ENCODE measurements at regions not wholly inside any gene's neighbourhood (a gene's known extent, or its start where the extent isn't known, plus 50 kb on each side); places are given as distances from the start of the nearest gene placed in this dataset.

GRCh38 chr16:74165566-74166080, 131.0 kb upstream of the PSMD7 start:
- TF ChIP-seq, protein P1, sequence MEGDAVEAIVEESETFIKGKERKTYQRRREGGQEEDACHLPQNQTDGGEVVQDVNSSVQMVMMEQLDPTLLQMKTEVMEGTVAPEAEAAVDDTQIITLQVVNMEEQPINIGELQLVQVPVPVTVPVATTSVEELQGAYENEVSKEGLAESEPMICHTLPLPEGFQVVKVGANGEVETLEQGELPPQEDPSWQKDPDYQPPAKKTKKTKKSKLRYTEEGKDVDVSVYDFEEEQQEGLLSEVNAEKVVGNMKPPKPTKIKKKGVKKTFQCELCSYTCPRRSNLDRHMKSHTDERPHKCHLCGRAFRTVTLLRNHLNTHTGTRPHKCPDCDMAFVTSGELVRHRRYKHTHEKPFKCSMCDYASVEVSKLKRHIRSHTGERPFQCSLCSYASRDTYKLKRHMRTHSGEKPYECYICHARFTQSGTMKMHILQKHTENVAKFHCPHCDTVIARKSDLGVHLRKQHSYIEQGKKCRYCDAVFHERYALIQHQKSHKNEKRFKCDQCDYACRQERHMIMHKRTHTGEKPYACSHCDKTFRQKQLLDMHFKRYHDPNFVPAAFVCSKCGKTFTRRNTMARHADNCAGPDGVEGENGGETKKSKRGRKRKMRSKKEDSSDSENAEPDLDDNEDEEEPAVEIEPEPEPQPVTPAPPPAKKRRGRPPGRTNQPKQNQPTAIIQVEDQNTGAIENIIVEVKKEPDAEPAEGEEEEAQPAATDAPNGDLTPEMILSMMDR (conservative IDR thresholded peaks at IDR 0.05; ENCODE audit: low read depth, low read length), result no peak
- no peak for TF ChIP-seq RCOR1 (IDR thresholded peaks at IDR 0.05; ENCODE audit: insufficient replicate concordance, low read length)
- TF ChIP-seq MXI1 (IDR thresholded peaks at IDR 0.05; ENCODE audit: borderline replicate concordance, low read depth, low read length), result no peak
- TF ChIP-seq NFE2L2 (IDR thresholded peaks at IDR 0.05; ENCODE audit: low read depth, low read length), result no peak
- no peak for TF ChIP-seq CEBPB (IDR thresholded peaks at IDR 0.05; ENCODE audit: low read depth, low read length)
- TF ChIP-seq USF2 (IDR thresholded peaks at IDR 0.05; ENCODE audit: low read depth, low read length), result no peak
- no peak for TF ChIP-seq MAZ (IDR thresholded peaks at IDR 0.05; ENCODE audit: borderline replicate concordance, low read depth, low read length)
- TF ChIP-seq, protein P2, sequence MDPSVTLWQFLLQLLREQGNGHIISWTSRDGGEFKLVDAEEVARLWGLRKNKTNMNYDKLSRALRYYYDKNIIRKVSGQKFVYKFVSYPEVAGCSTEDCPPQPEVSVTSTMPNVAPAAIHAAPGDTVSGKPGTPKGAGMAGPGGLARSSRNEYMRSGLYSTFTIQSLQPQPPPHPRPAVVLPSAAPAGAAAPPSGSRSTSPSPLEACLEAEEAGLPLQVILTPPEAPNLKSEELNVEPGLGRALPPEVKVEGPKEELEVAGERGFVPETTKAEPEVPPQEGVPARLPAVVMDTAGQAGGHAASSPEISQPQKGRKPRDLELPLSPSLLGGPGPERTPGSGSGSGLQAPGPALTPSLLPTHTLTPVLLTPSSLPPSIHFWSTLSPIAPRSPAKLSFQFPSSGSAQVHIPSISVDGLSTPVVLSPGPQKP (IDR thresholded peaks at IDR 0.05; ENCODE audit: borderline replicate concordance, low read depth, low read length), result no peak
- no peak for TF ChIP-seq POLR2A (IDR thresholded peaks at IDR 0.05; ENCODE audit: low read depth, low read length)
- no peak for TF ChIP-seq RFX5 (IDR thresholded peaks at IDR 0.05; ENCODE audit: low read depth, low read length)
- Histone ChIP-seq H2BK5ac (ENCODE audit: low read depth, low read length, poor library complexity, severe bottlenecking) (no peak overlapping the region), H3K14ac (replicated peaks; ENCODE audit: low read depth, low read length) (no peak overlapping the region), H4K91ac (ENCODE audit: insufficient read depth, low read depth, low read length) (no peak overlapping the region), H3K56ac (ENCODE audit: extremely low read depth, insufficient read depth, low read length) (no peak overlapping the region), H4K8ac (ENCODE audit: low read depth in 2 of 2, low read length in 2 of 2) (no peak overlapping the region), H2AK9ac (replicated peaks; ENCODE audit: low read depth, low read length, poor library complexity) (no peak overlapping the region), H3K9me3 (ENCODE audit: control insufficient read depth, insufficient read depth, low read length) (no peaks in the 10 kb centered on the region), H2AK5ac (ENCODE audit: low read depth, low read length) (no peak overlapping the region), H4K5ac (ENCODE audit: low read depth, low read length) (no peak overlapping the region), H2BK15ac (ENCODE audit: low read depth, low read length) (no peak overlapping the region), H3K9me1 (ENCODE audit: insufficient read depth, low read length) (no peaks in the 10 kb centered on the region), H3K23ac (ENCODE audit: low read depth, low read length) (no peak overlapping the region), H3K4me3 (ENCODE audit: insufficient read depth, low read depth, low read length) (no peak overlapping the region), H3K4ac (ENCODE audit: low read depth, low read length) (no peak overlapping the region), H3K27me3 (ENCODE audit: control insufficient read depth, insufficient read depth, low read length) (no peaks in the 10 kb centered on the region), H3K36me3 (ENCODE audit: control insufficient read depth, insufficient read depth, low read length) (no peaks in the 10 kb centered on the region), H3K18ac (ENCODE audit: low read depth, low read length) (no peak overlapping the region), H4K20me1 (ENCODE audit: insufficient read depth, low read length) (no peaks in the 10 kb centered on the region), H3K4me2 (ENCODE audit: low read depth, low read length) (no peak overlapping the region), H3K4me1 (ENCODE audit: control insufficient read depth, insufficient read depth, low read length) (no peaks in the 10 kb centered on the region; the same call in 1 of the 2 replicates), H2BK120ac (ENCODE audit: low read depth, low read length) (no peak overlapping the region), H3K27ac (ENCODE audit: insufficient read depth, low read length) (no peak overlapping the region), H2AFZ (replicated peaks; ENCODE audit: low read length, poor library complexity) (no peak overlapping the region), H3K9ac (ENCODE audit: low read depth, low read length) (no peak overlapping the region), H3K79me1 (ENCODE audit: low read depth in 1 of 2, low read length in 2 of 2) (no peaks in the 10 kb centered on the region), H2BK20ac (ENCODE audit: low read depth, low read length) (no peak overlapping the region)
- dilution Hi-C loops (cut with HindIII; ENCODE audit: low sequenced_read_pairs, unreplicated experiment), result no loop called here
- in situ Hi-C loops (cut with MboI; ENCODE audit: low sequenced_read_pairs), result no loop called here
- WGBS, 2 experiments (ENCODE audit: extremely low coverage in 2 of 2, insufficient read length in 1 of 2), result no CpG with 5 or more reads among the region's 5 CpGs
- CTCF ChIA-PET, result interaction anchor here (1.1 kb wide), 1 partner anchor 12 kb away, joined by 3 read pairs; no protein-coding TSS in a partner anchor
- no TSS peak for BruUV-seq (replicated peaks)
- DNase-seq, result no peak
- intact Hi-C loops (cut with micrococcal nuclease), result no loop called here
- no peak for ATAC-seq (ENCODE audit: low read depth)
- POLR2A ChIA-PET (ENCODE audit: unreplicated experiment), result no interaction called here
